HG02938 (cell line): ENCODE measurements at regions not wholly inside any gene's neighbourhood (a gene's known extent, or its start where the extent isn't known, plus 50 kb on each side); places are given as distances from the start of the nearest gene placed in this dataset.

ENCODE experiments used
- ATAC-seq: cut with Tn5 transposase; IDR thresholded peaks from one replicate; pipeline ENCODE4 v1.9.1; 2021; ENCODE audit warnings: mild to moderate bottlenecking, moderate library complexity; ENCODE audit not compliant: unreplicated experiment

DNA sequence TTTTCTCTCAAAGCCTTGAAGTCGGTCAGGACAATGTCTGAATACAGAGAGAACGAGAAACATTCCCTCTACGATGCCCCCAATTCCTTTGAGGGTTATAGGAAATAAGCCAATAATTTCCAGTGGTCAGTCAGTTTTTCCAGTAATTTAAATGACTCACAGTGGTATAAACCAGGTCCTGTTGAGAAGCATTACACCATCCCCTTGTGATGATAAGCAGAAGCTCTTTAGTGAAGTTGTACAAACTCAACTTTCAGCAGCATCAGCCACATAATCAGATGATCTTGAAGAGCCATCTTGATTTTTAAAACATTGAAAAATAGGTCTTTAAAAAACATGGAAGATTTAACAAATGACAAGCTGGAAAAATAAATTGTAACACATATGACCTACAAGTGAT lies 173.9 kb upstream of the ZNF462 start:
- ATAC-seq = no peak

GRCh38 chr9:106691627-106692026 lies 171.3 kb upstream of the ZNF462 start:
- no peak for ATAC-seq

DNA sequence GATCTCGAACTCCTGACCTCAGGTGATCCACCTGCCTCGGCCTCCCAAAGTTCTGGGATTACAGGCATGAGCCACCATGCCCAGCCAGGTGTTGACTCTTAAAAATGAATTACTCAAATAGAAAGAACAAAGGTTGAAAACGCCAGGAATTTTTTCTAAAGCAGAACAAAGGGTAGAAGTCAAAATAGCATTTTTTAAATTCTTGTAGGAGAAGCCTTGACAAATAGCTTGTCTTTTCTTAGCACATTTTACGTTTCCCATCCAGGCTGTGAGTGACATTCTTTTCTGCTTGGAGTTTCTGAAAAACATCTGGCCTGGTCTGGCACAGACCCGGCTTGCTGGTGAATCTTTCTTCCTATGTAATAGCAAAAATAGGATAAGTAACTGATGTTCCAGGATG lies 169.4 kb upstream of the ZNF462 start:
- ATAC-seq = no peak

- no peak for ATAC-seq
Observed at GRCh38 chr9:106696804-106697203, 166.2 kb upstream of the ZNF462 start.

DNA sequence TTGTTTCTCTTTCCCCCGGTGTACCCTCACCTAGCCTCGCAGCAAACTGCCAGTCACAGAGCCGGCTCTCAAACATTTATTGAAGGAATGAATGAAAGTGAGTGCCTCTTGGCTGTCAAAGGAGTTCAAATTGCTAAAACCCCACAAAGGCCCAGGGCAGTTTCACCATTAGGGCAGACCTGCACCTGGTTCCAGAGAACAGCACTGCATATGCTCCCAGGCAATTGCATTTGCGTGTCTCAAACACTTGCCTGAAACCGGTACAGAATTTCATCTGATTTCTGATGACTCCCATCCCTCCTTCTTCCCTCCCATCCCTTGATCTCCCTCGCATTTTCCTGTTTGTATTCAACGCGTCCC lies 165.6 kb upstream of the ZNF462 start:
- no peak for ATAC-seq

DNA sequence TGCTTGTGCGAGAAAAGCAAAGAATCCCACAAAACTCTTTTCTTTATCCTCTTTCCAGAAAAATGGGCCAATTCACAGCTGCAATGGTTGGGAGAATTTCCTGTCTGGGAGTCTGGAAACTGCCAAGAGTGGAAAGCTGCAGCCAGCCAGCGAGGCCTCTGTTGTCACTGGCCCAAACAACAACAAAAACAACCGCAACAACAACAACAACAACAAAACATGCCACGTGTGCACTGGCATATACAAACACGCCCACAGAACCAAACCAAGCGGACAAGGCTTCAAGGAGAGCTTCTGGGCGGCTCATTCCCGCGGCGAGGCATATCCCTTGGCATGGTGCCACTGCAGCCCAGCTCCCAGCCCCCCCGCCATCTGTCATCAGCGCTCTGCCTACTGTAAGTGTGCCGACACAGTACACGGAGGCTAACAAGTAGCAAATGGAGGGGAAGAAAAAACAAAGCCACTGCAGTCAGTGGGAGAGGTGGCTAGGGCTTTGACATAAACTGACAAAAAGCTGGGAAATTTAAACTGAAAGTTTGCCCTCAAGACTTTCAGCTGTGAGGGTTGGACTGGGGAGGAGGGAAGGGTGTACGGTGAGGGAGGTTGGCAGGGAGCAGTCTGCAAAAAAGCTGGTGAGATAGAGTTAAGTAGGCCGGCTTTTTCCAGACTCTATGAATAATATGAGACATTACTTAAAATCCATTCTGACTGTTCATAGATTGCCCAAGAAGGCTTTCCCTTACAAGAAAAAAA lies 165.0 kb upstream of the ZNF462 start:
- no peak for ATAC-seq

DNA sequence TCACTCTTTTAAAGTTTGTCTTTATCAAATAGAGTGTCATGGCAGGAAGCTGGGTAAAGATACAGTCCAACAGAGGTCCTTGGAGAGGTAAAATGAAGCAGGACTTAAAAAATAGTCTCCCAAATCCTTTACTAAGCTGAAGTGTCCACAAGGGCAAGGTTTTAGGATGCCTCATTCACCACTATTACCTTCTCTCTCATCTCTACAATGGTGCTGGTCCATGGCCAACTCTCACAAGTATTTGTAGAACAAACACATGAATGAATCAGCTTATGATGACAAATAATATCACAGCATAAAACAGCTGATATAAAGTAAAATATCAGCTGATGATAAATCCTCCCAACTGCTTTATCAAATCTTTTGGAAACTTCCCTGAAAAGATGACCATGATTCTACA lies 162.3 kb upstream of the ZNF462 start:
- no peak for ATAC-seq

- no peak for ATAC-seq
Observed at GRCh38 chr9:106701611-106702010, 161.4 kb upstream of the ZNF462 start.

DNA sequence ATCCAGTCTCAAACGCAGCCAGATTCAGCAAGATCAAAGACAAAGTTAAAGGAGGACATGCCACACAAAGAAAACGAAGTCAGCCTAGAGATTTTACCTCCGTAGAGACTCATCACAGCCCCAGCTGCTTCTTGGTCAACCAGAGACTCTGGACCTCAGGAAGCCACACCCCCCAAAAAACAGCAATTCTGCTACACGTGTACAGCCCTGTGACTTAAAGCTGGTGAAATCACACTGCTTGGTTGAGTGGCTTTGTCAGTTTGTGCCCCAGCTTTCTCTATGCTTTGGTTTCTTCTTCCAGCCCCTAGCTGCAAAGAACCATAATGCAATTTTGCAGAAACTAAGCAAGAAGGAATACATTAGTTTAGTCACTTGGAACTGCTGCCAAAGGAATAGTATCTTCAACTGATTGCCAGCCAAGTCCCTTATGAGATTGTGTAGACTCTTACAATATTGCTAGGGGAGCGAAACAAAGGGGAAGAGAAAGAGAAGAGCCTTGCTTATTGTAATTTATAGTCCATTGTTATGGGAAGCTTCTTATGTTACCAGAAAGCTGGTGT lies 158.8 kb upstream of the ZNF462 start:
- no peak for ATAC-seq

DNA sequence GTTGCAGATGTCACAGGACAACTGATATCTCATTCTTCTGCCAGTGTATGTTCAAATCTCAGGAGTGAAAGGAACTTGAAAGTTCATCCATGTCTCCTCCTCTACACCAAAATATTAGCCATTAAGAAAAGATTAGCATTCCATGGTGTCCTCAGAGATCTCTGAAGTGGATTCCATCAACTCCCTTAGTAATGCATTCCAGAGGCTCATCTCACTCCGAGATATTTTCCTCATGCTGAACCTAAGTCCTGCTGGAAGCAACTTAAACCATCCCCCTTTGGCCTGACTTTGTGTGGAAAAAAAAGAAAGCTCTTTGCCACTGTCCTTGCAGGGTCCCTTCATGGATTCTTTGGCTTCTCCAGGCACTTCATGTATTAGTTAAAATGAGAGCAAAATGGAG lies 155.7 kb upstream of the ZNF462 start:
- ATAC-seq = no peak

- no peak for ATAC-seq
Observed at GRCh38 chr9:106707738-106708474, 155.1 kb upstream of the ZNF462 start.

DNA sequence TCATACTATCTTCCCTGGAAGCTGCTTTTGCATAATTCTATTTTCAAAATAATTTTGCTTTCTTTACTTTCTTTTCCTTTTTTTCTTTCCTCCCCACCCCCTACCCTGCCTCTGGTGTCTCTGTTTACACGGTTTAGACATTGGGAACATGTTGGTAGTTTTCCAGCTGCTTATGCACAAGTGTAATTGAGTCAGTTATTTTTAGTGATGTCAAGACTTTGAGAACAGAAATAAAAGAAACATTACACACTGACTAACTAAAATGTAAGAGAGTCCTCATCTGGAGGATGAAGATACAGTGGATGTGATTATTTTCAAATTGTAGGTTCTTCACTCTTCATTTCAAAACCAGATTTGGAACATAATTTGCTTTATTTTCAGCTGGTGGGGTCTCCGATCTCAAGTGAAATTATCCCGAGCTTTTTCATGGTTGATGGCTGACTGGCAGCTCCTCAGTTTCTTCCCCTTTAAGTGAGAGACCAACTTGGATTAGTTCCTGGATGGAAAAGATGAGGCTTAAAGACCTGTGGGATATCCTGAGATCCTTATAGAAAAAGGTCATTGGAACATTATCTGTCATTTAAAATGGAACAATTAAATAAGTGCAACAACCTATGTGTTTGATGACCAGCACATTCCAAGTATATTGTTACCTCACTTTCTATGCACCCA lies 154.4 kb upstream of the ZNF462 start:
- ATAC-seq = no peak

GRCh38 chr9:106712279-106712678 lies 150.7 kb upstream of the ZNF462 start:
- ATAC-seq = no peak

GRCh38 chr9:106713206-106713605 lies 149.8 kb upstream of the ZNF462 start:
- ATAC-seq = no peak

DNA sequence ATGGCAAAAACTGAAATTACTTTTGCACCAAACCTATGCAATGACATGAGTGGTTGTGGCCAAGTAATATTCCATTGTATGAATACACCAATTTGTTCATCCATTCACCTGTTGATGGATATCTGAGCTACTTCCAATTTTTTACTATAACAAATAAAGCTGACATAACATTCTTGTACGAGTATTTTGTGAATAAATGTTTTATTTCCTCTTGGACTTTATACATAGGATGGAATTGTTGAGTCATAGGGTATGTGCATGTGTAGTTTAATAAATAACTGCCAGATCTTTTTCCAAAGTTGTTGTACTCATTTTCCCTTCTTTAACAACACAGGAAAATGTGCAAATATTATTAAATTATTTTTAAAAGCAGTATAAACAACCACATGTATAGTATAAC lies 146.1 kb upstream of the ZNF462 start:
- no peak for ATAC-seq

DNA sequence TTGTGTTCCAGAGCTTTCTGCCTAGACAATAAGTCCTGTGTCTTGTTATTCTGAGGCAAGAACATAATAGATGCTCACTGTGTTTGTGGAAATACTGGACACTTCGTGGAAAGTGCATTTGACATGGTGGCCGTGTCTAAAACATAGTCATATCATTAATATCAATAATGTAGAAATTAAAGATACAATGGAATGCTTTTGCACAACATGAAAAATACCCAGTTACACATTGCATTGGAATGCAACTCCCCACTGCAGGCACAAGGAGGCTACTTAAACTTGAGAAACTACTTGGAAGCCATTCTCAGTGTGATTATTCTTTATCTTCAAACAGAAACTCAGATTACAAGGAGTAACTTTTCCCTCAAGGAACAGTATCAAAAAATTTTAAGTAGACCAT lies 145.3 kb upstream of the ZNF462 start:
- no peak for ATAC-seq

DNA sequence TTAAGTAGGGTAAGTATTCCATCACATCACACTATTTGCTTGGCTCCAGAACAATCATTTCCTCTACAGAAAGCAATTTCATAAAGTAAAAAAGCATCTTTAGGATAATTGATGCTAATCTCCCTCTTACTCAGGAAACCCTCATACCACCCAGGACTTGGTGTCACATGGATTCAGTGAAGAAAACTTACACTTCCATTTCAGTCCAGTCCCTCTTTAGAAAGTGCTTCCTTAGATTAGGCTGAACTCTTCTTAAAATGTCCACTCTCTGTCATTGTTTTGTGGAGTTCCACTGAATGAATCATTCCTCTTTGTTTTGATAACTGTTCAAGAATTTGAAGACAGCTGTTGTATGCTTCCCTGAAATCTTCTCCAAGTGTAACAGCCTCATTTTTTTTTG lies 144.0 kb upstream of the ZNF462 start:
- ATAC-seq = no peak

DNA sequence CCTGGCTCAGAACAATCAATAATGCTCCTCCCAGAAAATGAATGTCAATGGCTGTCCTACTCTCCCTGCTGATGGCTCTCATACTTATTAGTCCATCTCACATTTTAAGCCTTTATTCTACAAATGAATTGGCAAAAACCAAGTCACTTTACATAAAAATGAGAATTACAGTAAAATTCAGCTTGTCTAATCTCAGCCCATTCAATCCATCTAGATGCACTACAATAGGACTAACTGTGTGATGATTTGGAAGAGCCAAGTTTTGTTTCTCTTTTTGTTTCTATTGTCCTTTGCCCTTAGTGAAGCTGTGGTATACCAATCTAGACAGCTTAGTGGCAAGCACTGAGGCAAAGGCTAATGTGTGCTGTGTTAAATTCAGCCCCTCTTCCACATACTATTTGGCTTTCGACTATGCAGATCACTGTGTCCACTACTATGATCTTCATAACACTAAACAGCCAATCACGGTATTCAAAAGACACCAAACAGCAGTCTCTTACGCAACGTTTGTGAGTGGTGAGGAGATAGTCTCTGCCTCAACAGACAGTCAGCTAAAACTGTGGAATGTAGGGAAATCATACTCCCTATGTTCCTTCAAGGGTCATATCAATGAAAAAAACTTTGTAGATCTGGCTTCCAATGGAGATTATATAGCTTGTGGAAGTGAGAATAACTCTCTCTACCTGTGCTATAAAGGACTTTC lies 140.8 kb upstream of the ZNF462 start:
- ATAC-seq = no peak

DNA sequence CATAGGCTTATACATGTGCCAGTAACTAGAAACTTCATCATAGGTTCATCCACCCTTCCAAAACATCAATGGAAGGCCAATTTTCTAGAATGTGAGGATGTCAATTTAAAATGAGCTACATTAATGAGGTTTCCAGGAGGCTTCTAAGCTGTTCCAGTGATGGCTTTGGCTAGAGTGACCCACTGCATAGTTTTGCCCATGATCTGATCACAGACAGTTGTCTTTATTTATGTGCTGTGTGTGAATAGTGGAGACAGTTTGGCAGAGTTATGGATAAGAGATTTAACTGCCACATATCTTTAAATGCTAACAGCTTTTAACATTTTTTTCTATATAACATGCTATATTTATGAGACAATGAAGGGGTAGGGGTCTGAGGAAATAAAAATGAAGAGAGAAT lies 139.0 kb upstream of the ZNF462 start:
- no peak for ATAC-seq

- no peak for ATAC-seq
Observed at GRCh38 chr9:106724566-106724965, 138.4 kb upstream of the ZNF462 start.
